ENCODE measurements at regions not wholly inside any gene's neighbourhood (a gene's known extent, or its start where the extent isn't known, plus 50 kb on each side); places are given as distances from the start of the nearest gene placed in this dataset.

DNA sequence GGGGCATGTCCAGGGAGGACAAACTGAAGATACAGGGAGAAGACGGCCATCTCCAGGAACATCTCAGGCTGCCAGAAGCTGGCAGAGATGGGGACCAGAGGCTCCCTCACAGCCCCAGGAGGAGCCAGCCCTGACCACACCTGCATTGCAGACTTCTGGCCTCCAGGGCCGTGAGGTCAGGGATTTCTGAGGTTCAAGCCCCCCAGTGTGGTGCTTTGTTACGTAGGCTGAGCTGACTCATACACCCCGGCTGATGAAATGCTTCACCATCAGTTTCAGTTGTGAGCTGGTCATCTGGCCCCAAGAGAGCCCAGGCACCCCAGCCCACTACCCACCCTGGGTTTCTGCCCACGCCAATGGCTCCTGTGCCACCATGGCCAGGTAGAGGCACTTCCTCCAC, 106.4 kb downstream of the SIK1 start:
- H3K4me1 ChIP-seq (ENCODE audit: control insufficient read depth in 1 of 2, insufficient read depth in 1 of 2, low read depth in 1 of 2, low read length in 1 of 2): no peaks in the 10 kb centered on the region
- no peak overlapping the region for H3K4me3 ChIP-seq (ENCODE audit: low read depth in 1 of 2, low read length in 1 of 2)
- H3K27ac ChIP-seq: no peak overlapping the region
- H3K36me3 ChIP-seq: no peaks in the 10 kb centered on the region
- TF ChIP-seq, protein P1, sequence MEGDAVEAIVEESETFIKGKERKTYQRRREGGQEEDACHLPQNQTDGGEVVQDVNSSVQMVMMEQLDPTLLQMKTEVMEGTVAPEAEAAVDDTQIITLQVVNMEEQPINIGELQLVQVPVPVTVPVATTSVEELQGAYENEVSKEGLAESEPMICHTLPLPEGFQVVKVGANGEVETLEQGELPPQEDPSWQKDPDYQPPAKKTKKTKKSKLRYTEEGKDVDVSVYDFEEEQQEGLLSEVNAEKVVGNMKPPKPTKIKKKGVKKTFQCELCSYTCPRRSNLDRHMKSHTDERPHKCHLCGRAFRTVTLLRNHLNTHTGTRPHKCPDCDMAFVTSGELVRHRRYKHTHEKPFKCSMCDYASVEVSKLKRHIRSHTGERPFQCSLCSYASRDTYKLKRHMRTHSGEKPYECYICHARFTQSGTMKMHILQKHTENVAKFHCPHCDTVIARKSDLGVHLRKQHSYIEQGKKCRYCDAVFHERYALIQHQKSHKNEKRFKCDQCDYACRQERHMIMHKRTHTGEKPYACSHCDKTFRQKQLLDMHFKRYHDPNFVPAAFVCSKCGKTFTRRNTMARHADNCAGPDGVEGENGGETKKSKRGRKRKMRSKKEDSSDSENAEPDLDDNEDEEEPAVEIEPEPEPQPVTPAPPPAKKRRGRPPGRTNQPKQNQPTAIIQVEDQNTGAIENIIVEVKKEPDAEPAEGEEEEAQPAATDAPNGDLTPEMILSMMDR (IDR thresholded peaks at IDR 0.05): no peak
- peaks cover 3% of the 10 kb centered on the region for H3K27me3 ChIP-seq
- no peaks in the 10 kb centered on the region for H3K9me3 ChIP-seq

DNA sequence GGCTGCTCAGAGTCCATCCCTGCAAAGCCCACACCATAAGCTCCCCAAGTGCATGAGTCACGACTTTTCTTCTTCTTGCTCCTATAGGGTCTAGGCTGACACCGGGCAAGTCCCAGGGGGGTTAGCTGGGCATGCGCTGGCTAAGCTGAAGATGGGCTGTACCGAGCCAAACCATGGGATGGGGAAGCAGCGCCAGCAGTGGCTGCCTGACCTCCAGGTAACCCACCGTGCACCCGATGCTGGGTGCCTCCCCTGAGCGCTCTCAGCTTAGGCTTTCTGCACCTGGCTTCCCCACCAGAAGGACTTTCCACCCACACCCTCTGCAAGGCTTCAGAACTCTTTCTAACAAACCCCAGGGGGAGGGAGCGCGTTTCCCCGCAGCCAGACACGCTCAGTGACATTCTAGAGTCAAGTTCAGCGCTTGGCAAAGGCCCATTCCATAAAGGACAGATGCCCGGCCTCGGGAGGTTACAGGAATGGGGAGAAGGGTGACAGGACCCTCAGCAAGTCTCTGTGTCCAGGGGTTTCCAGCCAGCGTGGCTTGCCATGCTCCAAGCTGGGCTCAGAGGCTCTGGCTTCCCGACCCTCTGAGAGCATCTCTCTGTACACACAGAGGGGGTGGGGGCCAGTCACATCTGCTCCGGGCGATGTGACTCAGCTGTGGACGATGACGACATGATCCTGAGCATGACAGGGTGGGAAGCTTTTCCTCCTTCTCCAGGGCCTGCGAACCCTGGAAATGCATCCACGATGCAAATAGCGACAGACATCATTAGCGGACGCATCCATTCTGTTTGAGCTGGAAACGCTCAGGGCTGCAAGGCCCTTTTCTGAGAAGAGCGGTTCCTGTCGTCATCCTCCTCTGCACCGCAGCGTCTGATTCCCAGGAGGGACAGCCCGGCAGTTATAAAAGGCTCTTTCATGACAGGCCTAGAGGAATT, 107.8 kb downstream of the SIK1 start:
- TF ChIP-seq, protein P1 (IDR thresholded peaks at IDR 0.05): no peak
- H3K4me1 ChIP-seq (ENCODE audit: control insufficient read depth in 1 of 2, insufficient read depth in 1 of 2, low read depth in 1 of 2, low read length in 1 of 2): no peaks in the 10 kb centered on the region
- H3K4me3 ChIP-seq (ENCODE audit: low read depth in 1 of 2, low read length in 1 of 2): no peak overlapping the region
- peaks cover 9% of the 10 kb centered on the region for H3K27me3 ChIP-seq
- H3K36me3 ChIP-seq: no peaks in the 10 kb centered on the region
- H3K27ac ChIP-seq: no peak overlapping the region
- H3K9me3 ChIP-seq: no peaks in the 10 kb centered on the region

DNA sequence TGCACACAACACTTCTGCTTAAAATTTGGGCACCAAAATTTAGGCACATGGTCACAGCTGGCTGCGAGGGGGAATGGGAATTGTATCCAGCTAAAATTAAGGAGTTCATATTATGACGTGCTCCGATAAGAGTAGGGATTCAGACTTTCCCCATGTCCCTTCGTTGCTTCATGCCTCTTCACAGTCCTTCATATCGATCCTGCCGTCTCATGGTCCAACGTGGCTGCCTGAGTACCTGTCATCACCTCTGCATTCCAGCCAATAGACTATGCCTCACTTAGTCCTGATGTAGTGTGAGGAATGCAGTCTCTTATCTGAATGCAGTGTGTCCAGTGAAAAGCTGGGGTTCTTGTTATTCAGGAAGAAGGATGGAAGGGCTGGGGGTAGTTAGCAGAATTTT, 108.6 kb downstream of the SIK1 start:
- no peaks in the 10 kb centered on the region for H3K9me3 ChIP-seq
- H3K36me3 ChIP-seq: no peaks in the 10 kb centered on the region
- H3K27me3 ChIP-seq: peaks cover 9% of the 10 kb centered on the region
- H3K4me3 ChIP-seq (ENCODE audit: low read depth in 1 of 2, low read length in 1 of 2): no peak overlapping the region
- no peaks in the 10 kb centered on the region for H3K4me1 ChIP-seq (ENCODE audit: control insufficient read depth in 1 of 2, insufficient read depth in 1 of 2, low read depth in 1 of 2, low read length in 1 of 2)
- TF ChIP-seq, protein P1 (IDR thresholded peaks at IDR 0.05): no peak
- H3K27ac ChIP-seq: no peak overlapping the region

DNA sequence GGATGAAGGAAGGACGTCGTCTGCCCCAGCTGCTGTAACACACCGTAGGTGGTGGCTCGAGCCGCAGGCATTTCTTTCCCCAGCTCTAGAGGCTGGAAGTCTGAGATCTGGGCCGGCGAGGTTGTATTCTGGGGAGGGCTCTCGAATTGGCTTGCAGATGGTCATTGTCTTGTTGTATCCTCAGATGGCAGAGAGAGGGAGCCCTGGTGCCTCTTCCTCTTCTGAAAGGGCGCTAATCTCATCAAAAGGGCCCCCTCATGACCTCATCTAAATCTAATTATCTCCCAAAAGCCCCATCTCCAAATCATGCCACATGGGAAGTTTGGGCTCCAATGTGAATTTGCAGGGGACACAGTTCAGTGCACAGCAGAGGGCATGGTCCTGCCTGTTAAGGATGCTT, 109.0 kb downstream of the SIK1 start:
- TF ChIP-seq, protein P1 (IDR thresholded peaks at IDR 0.05): no peak

DNA sequence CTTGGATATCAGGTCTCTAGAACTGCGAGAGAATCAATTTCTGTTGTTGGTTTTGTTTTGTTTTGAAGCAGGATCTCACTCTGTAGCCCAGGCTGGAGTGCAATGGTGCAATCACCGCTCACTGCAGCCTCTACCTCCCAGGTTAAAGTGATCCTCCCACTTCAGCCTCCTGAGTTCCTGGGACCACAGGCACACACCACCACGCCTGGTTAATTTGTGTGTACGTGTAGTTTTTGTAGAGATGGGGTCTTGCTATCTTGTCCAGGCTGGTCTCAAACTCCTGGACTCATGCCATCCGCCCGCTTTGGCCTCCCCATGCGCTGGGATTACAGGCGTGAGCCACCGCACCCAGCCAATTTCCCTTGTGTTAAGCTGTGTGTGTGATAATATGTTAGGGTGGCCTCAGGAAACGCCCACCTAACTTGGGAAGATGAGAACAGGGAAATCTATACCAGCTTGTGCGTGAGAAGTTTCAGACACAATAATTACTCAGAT, 109.6 kb downstream of the SIK1 start:
- no peaks in the 10 kb centered on the region for H3K4me1 ChIP-seq (ENCODE audit: control insufficient read depth in 1 of 2, insufficient read depth in 1 of 2, low read depth in 1 of 2, low read length in 1 of 2)
- peaks cover 9% of the 10 kb centered on the region for H3K27me3 ChIP-seq
- no peak overlapping the region for H3K27ac ChIP-seq
- H3K36me3 ChIP-seq: no peaks in the 10 kb centered on the region
- no peaks in the 10 kb centered on the region for H3K9me3 ChIP-seq
- H3K4me3 ChIP-seq (ENCODE audit: low read depth in 1 of 2, low read length in 1 of 2): no peak overlapping the region
- TF ChIP-seq, protein P1 (IDR thresholded peaks at IDR 0.05): no peak

More for the DNA sequence above, 109.0 kb downstream of the SIK1 start:
- no peak overlapping the region for H3K4me3 ChIP-seq (ENCODE audit: low read depth in 1 of 2, low read length in 1 of 2)
- H3K27me3 ChIP-seq: peaks cover 9% of the 10 kb centered on the region
- no peaks in the 10 kb centered on the region for H3K4me1 ChIP-seq (ENCODE audit: control insufficient read depth in 1 of 2, insufficient read depth in 1 of 2, low read depth in 1 of 2, low read length in 1 of 2)
- H3K9me3 ChIP-seq: no peaks in the 10 kb centered on the region
- H3K36me3 ChIP-seq: no peaks in the 10 kb centered on the region
- H3K27ac ChIP-seq: no peak overlapping the region

Measured in neutrophil (primary cell).